HEK293T (cell line): ENCODE measurements at regions not wholly inside any gene's neighbourhood (a gene's known extent, or its start where the extent isn't known, plus 50 kb on each side); places are given as distances from the start of the nearest gene placed in this dataset.

Experiments
- CTCF ChIA-PET: fragments of 350-600 bp; formaldehyde crosslinking; extraction: SDS; loops from one replicate; lab custom pipeline; 2021; ENCODE audit warnings: antibody characterized with exemption, inconsistent platforms; lab: Yijun Ruan, JAX
- POLR2A ChIA-PET: fragments of 350-600 bp; formaldehyde crosslinking; extraction: SDS; loops from one replicate; lab custom pipeline; 2020; ENCODE audit warnings: antibody characterized with exemption, inconsistent platforms; lab: Yijun Ruan, JAX
- DNase-seq: peaks from one replicate; pipeline ENCODE4 v3.0.0; 2012; ENCODE audit warnings: mixed read lengths; ENCODE audit errors: extremely low spot score
- ARNT ChIP-seq: fragments of 450-650 bp; IDR thresholded peaks from 2 replicates; pipeline ENCODE4 v1.6.1; 2017; ENCODE audit warnings: mild to moderate bottlenecking
- BHLHE40 ChIP-seq: fragments of 450-650 bp; IDR thresholded peaks from 2 replicates; pipeline ENCODE4 v1.6.1; 2016; ENCODE audit warnings: mild to moderate bottlenecking, moderate library complexity, borderline replicate concordance
- CTBP1 ChIP-seq: fragments of 450-650 bp; IDR thresholded peaks from 2 replicates; pipeline ENCODE4 v1.6.1; 2016; ENCODE audit warnings: borderline replicate concordance
- ELF4 ChIP-seq: fragments of 450-650 bp; IDR thresholded peaks from 2 replicates; pipeline ENCODE4 v1.6.1; 2017; ENCODE audit warnings: antibody characterized with exemption
- FOXA1 ChIP-seq: fragments of 450-650 bp; IDR thresholded peaks from 2 replicates; pipeline ENCODE4 v1.6.1; 2016; ENCODE audit warnings: mild to moderate bottlenecking
- FOXK2 ChIP-seq: fragments of 450-650 bp; IDR thresholded peaks from 2 replicates; pipeline ENCODE4 v1.6.1; 2016; ENCODE audit warnings: mild to moderate bottlenecking
- FOXM1 ChIP-seq: fragments of 450-650 bp; IDR thresholded peaks from 2 replicates; pipeline ENCODE4 v1.6.1; 2017; ENCODE audit warnings: mild to moderate bottlenecking, borderline replicate concordance
- HDGF ChIP-seq: fragments of 450-650 bp; IDR thresholded peaks from 2 replicates; pipeline ENCODE4 v1.6.1; 2017; ENCODE audit warnings: antibody characterized with exemption, borderline replicate concordance
- L3MBTL2 ChIP-seq: fragments of 450-650 bp; conservative IDR thresholded peaks from 2 replicates; pipeline ENCODE4 v1.6.1; 2016; ENCODE audit warnings: mild to moderate bottlenecking
- LEF1 ChIP-seq: fragments of 450-650 bp; IDR thresholded peaks from 2 replicates; pipeline ENCODE4 v1.6.1; 2017; ENCODE audit warnings: mild to moderate bottlenecking, borderline replicate concordance
- NFRKB ChIP-seq: fragments of 450-650 bp; IDR thresholded peaks from 2 replicates; pipeline ENCODE4 v1.6.1; 2016; ENCODE audit warnings: mild to moderate bottlenecking, moderate library complexity
- SP1 ChIP-seq: fragments of 450-650 bp; IDR thresholded peaks from 2 replicates; pipeline ENCODE4 v1.6.1; 2017
- SUZ12 ChIP-seq: fragments of 450-650 bp; IDR thresholded peaks from 2 replicates; pipeline ENCODE4 v1.6.1; 2016; ENCODE audit warnings: mild to moderate bottlenecking
- TARDBP ChIP-seq: fragments of 450-650 bp; IDR thresholded peaks from 2 replicates; pipeline ENCODE4 v1.6.1; 2016
- ZNF384 ChIP-seq: fragments of 450-650 bp; IDR thresholded peaks from 2 replicates; pipeline ENCODE4 v1.6.1; 2016
- TF ChIP-seq, protein P1 (sequence below): fragments of 450-650 bp; IDR thresholded peaks from 2 replicates; pipeline ENCODE4 v1.6.1; 2016

DNA sequence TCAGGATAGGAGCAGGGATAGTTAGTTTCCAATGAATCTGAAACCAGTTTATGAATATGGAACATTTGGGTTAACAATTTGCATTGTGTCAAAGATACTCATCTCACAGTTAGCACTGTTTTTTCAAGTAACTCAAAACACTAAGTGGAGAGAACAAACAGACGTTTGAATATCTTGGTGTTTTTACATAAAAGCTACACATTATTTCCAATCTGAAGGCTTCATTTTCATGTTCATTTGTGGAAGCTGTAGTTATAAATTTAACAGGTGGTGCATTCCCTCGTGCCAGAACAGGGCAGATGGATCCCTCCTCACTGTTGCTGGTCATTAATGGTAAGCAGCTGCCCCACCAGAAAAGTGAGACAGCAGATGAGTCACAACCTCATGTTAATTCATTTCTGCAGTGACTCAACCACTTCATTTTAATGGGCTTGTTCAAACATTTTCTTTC lies 286.9 kb downstream of the TMX3 start:
- POLR2A ChIA-PET, result no interaction called here
- TF ChIP-seq FOXA1 (no peak), ELF4 (no peak)
- no peak for DNase-seq
- CTCF ChIA-PET, result no interaction called here

DNA sequence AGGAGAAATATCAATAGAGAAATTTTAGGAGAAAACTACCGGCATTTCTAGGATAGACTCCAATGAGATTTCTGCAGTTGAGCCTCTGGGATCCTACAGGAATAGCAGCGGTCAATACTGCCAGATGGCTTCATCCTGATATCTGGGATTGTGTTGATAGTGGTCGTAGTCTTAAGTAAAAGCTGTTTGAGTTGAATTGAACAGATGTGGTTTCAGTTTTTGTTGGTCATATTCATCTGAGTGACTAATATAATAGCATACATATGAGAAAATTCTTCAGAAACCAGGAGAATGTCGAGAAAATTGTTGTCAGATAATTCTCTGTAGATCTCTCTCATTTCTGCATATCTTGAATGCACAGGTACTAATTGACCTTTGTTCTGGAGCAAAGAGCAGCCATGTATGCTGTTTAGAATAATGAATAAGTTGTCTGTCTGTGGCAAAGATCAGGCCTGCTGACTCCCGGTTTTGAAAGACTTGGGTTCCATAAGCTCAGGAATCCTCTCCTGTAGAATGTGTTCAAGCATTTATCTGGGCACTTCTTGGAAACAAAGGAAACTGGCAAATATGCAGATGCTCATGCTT lies 288.1 kb downstream of the TMX3 start:
- TF ChIP-seq L3MBTL2, result no peak
- TF ChIP-seq NFRKB, result no peak
- TF ChIP-seq FOXM1, result no peak
- TF ChIP-seq CTBP1, result no peak
- TF ChIP-seq ZNF384, result no peak
- no peak for TF ChIP-seq TARDBP
- TF ChIP-seq ARNT, result no peak
- TF ChIP-seq BHLHE40, result no peak
- no peak for TF ChIP-seq SUZ12
- TF ChIP-seq, protein P1, sequence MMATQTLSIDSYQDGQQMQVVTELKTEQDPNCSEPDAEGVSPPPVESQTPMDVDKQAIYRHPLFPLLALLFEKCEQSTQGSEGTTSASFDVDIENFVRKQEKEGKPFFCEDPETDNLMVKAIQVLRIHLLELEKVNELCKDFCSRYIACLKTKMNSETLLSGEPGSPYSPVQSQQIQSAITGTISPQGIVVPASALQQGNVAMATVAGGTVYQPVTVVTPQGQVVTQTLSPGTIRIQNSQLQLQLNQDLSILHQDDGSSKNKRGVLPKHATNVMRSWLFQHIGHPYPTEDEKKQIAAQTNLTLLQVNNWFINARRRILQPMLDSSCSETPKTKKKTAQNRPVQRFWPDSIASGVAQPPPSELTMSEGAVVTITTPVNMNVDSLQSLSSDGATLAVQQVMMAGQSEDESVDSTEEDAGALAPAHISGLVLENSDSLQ, result no peak
- no peak for TF ChIP-seq HDGF
- CTCF ChIA-PET, result no interaction called here
- DNase-seq, result no peak
- POLR2A ChIA-PET, result no interaction called here

DNA sequence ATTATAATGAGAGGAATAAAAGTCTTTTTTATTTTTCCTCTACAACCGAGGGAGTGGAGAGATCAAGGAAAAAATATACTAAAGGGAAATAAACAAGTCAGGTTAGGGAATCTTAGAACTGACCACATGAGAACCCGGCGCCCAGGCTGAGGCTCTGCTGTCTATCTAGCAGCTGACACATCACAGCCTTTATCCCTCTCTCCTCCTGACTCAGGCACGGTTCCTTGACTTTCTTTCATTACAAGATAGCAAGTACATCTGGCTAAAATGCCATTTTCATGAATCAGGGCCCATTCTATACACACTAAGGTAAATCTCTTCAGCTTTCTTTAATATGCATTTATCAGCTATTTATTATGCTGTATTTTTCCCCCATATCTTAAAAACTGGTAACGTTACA lies 296.0 kb downstream of the TMX3 start:
- ChIA-PET CTCF (no interaction called here), POLR2A (no interaction called here)
- TF ChIP-seq CTBP1, result no peak
- TF ChIP-seq, protein P1, result no peak
- no peak for TF ChIP-seq ELF4
- TF ChIP-seq SUZ12, result no peak
- TF ChIP-seq BHLHE40, result no peak
- DNase-seq, result no peak

DNA sequence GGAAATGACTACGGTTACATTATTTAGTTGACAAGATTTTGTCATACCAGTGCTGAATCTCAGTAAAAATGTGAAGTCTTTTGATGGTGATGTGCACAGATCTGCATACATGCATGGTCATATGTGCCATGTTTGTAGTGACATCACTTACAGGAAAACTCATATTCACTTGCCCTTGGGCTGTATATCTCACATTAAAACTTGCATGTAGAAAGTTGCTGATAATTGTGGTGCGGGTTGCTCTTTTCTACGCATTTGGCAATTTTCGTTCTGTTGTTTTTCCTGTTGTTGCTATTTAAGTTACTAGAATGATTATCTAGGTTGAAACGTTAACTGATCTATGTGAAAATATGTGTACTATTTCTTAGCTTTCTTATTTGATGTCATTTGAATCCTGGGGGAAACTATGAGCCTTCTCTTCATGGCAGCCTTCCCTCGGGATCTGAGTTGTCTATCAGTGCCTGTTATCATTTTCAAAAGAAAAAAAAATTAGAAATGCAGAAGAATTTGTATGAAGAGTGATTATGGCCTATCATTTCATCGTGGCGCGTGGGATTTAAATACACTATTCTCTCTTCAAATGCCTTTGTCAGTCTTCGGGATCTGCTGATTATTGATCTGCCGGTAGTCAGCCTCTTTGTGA lies 296.6 kb downstream of the TMX3 start:
- TF ChIP-seq ZNF384 (no peak), ARNT (no peak), FOXK2 (no peak), HDGF (no peak), FOXM1 (no peak), ELF4 (no peak), L3MBTL2 (no peak), SP1 (no peak), TARDBP (no peak), CTBP1 (no peak), BHLHE40 (no peak), LEF1 (no peak), FOXA1 (no peak), NFRKB (no peak), SUZ12 (no peak)
- TF ChIP-seq, protein P1, result no peak
- no peak for DNase-seq
- CTCF ChIA-PET, result no interaction called here
- POLR2A ChIA-PET, result no interaction called here

DNA sequence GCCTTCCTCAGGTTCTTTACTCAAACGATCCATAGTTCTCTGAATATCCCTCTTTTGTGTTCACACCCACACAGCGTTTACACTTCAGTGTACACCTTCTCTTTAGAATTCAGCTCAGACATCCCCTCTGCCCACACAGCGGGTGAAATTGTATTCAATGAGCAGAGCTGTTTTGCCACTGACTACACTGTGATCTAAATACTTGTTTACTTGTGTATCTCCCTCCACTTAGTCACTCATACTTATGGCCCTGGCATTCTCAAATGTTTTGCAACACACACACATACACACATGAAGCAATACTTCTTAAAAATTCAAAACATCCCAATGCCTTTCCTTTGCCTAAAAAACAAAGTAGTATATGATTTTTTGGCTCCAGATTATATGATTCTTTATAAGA lies 297.1 kb downstream of the TMX3 start:
- CTCF ChIA-PET, result no interaction called here
- DNase-seq, result no peak
- no peak for TF ChIP-seq FOXK2
- no peak for TF ChIP-seq CTBP1
- no peak for TF ChIP-seq BHLHE40
- no peak for TF ChIP-seq ELF4
- no peak for TF ChIP-seq SUZ12
- TF ChIP-seq ZNF384, result no peak
- TF ChIP-seq NFRKB, result no peak
- no peak for TF ChIP-seq TARDBP
- POLR2A ChIA-PET, result no interaction called here

DNA sequence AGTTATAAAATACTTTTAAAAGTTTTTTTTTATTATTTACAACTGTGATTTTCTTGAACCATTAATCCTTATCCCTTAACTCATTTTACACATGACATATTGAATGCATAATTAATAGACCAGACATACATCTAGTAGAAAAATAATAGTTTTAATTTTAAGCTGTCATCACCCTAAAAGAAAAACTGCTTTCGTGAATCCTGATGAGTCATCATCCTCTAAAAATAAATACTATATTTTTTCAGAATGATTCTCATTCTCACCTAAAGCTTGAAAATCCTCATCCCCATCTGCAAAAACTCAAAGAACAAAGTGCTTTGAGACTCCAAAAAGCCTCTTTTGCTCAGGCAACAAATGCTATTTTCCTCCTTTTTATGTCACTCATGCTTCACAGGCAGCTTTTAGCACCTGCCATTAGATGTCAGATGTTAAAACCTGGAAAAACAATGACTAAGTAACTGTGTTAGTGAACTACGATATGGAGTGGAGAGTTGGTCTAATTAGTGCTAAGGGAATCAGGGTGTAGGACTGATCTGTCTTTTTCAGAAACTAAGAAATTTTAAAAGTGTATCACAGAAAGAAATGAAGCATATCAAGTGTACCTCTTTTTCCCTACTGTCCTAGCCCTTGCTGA lies 297.6 kb downstream of the TMX3 start:
- ChIA-PET CTCF (no interaction called here), POLR2A (no interaction called here)
- no peak for DNase-seq
- TF ChIP-seq SUZ12 (no peak), SP1 (no peak), L3MBTL2 (no peak), BHLHE40 (no peak), FOXM1 (no peak), ELF4 (no peak), LEF1 (no peak), FOXK2 (no peak), ZNF384 (no peak), NFRKB (no peak), TARDBP (no peak), FOXA1 (no peak), HDGF (no peak), ARNT (no peak), CTBP1 (no peak)
- TF ChIP-seq, protein P1, result no peak
